ENCODE measurements at regions not wholly inside any gene's neighbourhood (a gene's known extent, or its start where the extent isn't known, plus 50 kb on each side); places are given as distances from the start of the nearest gene placed in this dataset.

DNA sequence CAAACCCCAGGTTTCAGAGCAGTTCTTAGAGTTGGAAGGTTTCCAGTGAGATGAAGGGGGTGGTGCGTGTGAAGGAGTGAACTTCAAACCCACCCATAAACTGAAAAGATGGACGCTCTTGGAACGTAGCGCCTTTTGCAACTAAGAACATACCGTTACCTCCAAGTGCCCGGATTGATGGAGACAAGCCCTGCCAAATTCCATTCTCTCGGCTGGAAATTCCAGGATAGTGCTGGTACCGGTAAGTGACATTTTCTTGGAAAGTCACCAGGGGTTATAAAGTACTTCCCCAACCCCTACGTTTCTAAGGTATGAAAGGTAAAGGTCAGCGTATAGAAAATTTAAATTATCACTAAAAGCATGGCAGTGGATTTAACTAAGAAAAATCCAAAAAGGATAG, 91.6 kb upstream of the CLDN14 start:
- TF ChIP-seq, protein P1, sequence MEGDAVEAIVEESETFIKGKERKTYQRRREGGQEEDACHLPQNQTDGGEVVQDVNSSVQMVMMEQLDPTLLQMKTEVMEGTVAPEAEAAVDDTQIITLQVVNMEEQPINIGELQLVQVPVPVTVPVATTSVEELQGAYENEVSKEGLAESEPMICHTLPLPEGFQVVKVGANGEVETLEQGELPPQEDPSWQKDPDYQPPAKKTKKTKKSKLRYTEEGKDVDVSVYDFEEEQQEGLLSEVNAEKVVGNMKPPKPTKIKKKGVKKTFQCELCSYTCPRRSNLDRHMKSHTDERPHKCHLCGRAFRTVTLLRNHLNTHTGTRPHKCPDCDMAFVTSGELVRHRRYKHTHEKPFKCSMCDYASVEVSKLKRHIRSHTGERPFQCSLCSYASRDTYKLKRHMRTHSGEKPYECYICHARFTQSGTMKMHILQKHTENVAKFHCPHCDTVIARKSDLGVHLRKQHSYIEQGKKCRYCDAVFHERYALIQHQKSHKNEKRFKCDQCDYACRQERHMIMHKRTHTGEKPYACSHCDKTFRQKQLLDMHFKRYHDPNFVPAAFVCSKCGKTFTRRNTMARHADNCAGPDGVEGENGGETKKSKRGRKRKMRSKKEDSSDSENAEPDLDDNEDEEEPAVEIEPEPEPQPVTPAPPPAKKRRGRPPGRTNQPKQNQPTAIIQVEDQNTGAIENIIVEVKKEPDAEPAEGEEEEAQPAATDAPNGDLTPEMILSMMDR (IDR thresholded peaks at IDR 0.05), result no peak
- no peak for TF ChIP-seq POLR2A (IDR thresholded peaks at IDR 0.05)
